A549 (cell line): ENCODE measurements at regions not wholly inside any gene's neighbourhood (a gene's known extent, or its start where the extent isn't known, plus 50 kb on each side); places are given as distances from the start of the nearest gene placed in this dataset.

ENCODE experiments used
- ATAC-seq, 2 experiments: fragments of 200-7000 bp in 1 of 2; fragments of >200 bp in 1 of 2; cut with Nextera tagmentation in 1 of 2; cut with Tn5 transposase in 1 of 2; 3 replicates each; pipeline versions ENCODE4 v1.8.0 to v1.9.1; 2018 to 2020; ENCODE audit warnings: mild to moderate bottlenecking in 1 of 2, moderate library complexity in 1 of 2
- CTCF ChIA-PET: fragments of 300-600 bp; sonication (Branson Sonifier 250); formaldehyde crosslinking; extraction: SDS; loops from one replicate; lab custom pipeline; 2021; ENCODE audit warnings: antibody characterized with exemption, inconsistent platforms; lab: Yijun Ruan, JAX
- POLR2A ChIA-PET: fragments of 350-600 bp; formaldehyde crosslinking; extraction: SDS; loops from one replicate; lab custom pipeline; 2021; ENCODE audit warnings: antibody characterized with exemption, inconsistent platforms; lab: Yijun Ruan, JAX
- DNase-seq, 2 experiments: peaks; one replicate each; pipeline versions ENCODE4 v3.0.0 to v3.0.0-alpha.2; 2011 to 2016; ENCODE audit warnings: low read depth in 1 of 2, low spot score in 1 of 2
- FAIRE-seq: peaks from 2 replicates; lab custom pipeline; 2011; peaks lifted over from hg19 to GRCh38; lab: Jason Lieb, UNC
- H3K27ac ChIP-seq, 2 experiments: fragments of >200 bp; sonication (Bioruptor Twin); formaldehyde crosslinking; 3 replicates each; pipeline ENCODE4 v1.5.1; 2016 to 2017
- H3K4me1 ChIP-seq: fragments of >200 bp; sonication (Bioruptor Twin); formaldehyde crosslinking; 3 replicates; pipeline ENCODE4 v1.6.1; 2016
- H3K4me2 ChIP-seq: fragments of >200 bp; sonication (Bioruptor Twin); formaldehyde crosslinking; 3 replicates; pipeline ENCODE4 v1.6.1; 2016
- H3K4me3 ChIP-seq: fragments of >200 bp; sonication (Bioruptor Twin); formaldehyde crosslinking; 3 replicates; pipeline ENCODE4 v1.5.1; 2016
- H3K9me3 ChIP-seq: fragments of >200 bp; sonication (Bioruptor Twin); formaldehyde crosslinking; 3 replicates; pipeline ENCODE4 v1.6.1; 2016
- ATOH8 ChIP-seq: fragments of 250-450 bp; sonication (Bioruptor Pico); IDR thresholded peaks from 2 replicates; pipeline ENCODE4 v1.5.0; 2020; ENCODE audit warnings: low read depth, mild to moderate bottlenecking, moderate library complexity
- CBX8 ChIP-seq: fragments of 200-600 bp; sonication (generic); IDR thresholded peaks from 2 replicates; pipeline ENCODE4 v1.6.1; 2016
- CHD2 ChIP-seq: fragments of 150-350 bp; IDR thresholded peaks from 2 replicates; pipeline ENCODE4 v1.6.1; 2014; ENCODE audit warnings: low read length; ENCODE audit not compliant: partially characterized antibody
- E2F6 ChIP-seq: IDR thresholded peaks from 2 replicates; pipeline ENCODE4 v1.6.1; 2012; ENCODE audit warnings: low read depth, borderline replicate concordance
- FOSL2 ChIP-seq, 2 experiments: fragments of 450-650 bp in 1 of 2; fragments of >200 bp in 1 of 2; sonication (Bioruptor Twin) in 1 of 2; formaldehyde crosslinking; IDR thresholded peaks; 2 replicates each; pipeline versions ENCODE4 v1.5.0 to v1.6.1; 2016 to 2020; ENCODE audit warnings: mild to moderate bottlenecking in 1 of 2, moderate library complexity in 1 of 2
- GATA3 ChIP-seq: IDR thresholded peaks from 2 replicates; pipeline ENCODE4 v1.6.1; 2012; ENCODE audit warnings: borderline replicate concordance
- HDAC2 ChIP-seq: fragments of 200-600 bp; sonication (generic); IDR thresholded peaks from 2 replicates; pipeline ENCODE4 v1.6.1; 2016
- HES2 ChIP-seq: fragments of >200 bp; sonication (Bioruptor Twin); formaldehyde crosslinking; IDR thresholded peaks from 2 replicates; pipeline ENCODE4 v1.6.1; 2016
- HEYL ChIP-seq: fragments of 250-450 bp; sonication (Bioruptor Pico); IDR thresholded peaks from 2 replicates; pipeline ENCODE4 v1.8.0; 2021; ENCODE audit warnings: mild to moderate bottlenecking, moderate library complexity
- HOXA7 ChIP-seq: fragments of 250-450 bp; sonication (Bioruptor Pico); IDR thresholded peaks from 2 replicates; pipeline ENCODE4 v1.5.0; 2020; ENCODE audit warnings: mild to moderate bottlenecking, moderate library complexity
- HOXB13 ChIP-seq: fragments of 250-450 bp; sonication (Bioruptor Pico); IDR thresholded peaks from 2 replicates; pipeline ENCODE4 v1.5.0; 2020; ENCODE audit warnings: low read depth, mild to moderate bottlenecking, moderate library complexity
- JUN ChIP-seq, 2 experiments: fragments of >200 bp; sonication (Bioruptor Twin); formaldehyde crosslinking; IDR thresholded peaks; 2 replicates in 1 of 2; 3 replicates in 1 of 2; pipeline ENCODE4 v1.6.1; 2016 to 2017
- KDM5A ChIP-seq: fragments of 200-600 bp; sonication (generic); IDR thresholded peaks from 2 replicates; pipeline ENCODE4 v1.6.1; 2016; ENCODE audit warnings: antibody characterized with exemption, mild to moderate bottlenecking
- MAX ChIP-seq: IDR thresholded peaks from 2 replicates; pipeline ENCODE4 v1.6.1; 2012
- NPAS2 ChIP-seq: fragments of 250-450 bp; sonication (Bioruptor Pico); IDR thresholded peaks from 2 replicates; pipeline ENCODE4 v1.8.0; 2022; ENCODE audit warnings: mild to moderate bottlenecking, moderate library complexity, borderline replicate concordance
- NR3C1 ChIP-seq: fragments of >200 bp; sonication (Bioruptor Twin); formaldehyde crosslinking; IDR thresholded peaks from 3 replicates; pipeline ENCODE4 v1.6.1; 2017
- POLR2A ChIP-seq: IDR thresholded peaks from 2 replicates; pipeline ENCODE4 v1.6.1; 2012; ENCODE audit warnings: mild to moderate bottlenecking, low read length
- RARB ChIP-seq: fragments of 250-450 bp; sonication (Bioruptor Pico); IDR thresholded peaks from 2 replicates; pipeline ENCODE4 v1.8.0; 2021; ENCODE audit warnings: mild to moderate bottlenecking, moderate library complexity
- SMC3 ChIP-seq: fragments of >200 bp; sonication (Bioruptor Twin); formaldehyde crosslinking; IDR thresholded peaks from 3 replicates; pipeline ENCODE4 v1.6.1; 2018; ENCODE audit warnings: inconsistent platforms
- TFCP2L1 ChIP-seq: fragments of 250-450 bp; sonication (Bioruptor Pico); IDR thresholded peaks from 2 replicates; pipeline ENCODE4 v1.5.0; 2021; ENCODE audit warnings: mild to moderate bottlenecking
- TP53 ChIP-seq: fragments of 250-450 bp; sonication (Bioruptor Pico); IDR thresholded peaks from 2 replicates; pipeline ENCODE4 v1.5.0; 2021; ENCODE audit warnings: mild to moderate bottlenecking, moderate library complexity
- ZNF302 ChIP-seq: fragments of 250-450 bp; sonication (Bioruptor Pico); IDR thresholded peaks from 2 replicates; pipeline ENCODE4 v1.9.0; 2021; ENCODE audit warnings: inconsistent platforms, mild to moderate bottlenecking, moderate library complexity
- WGBS: methylation state at CpG from one replicate; pipeline ENCODE4 v1.1.6; 2017; ENCODE audit errors: missing lambda C conversion rate; 5-methylcytosine and 5-hydroxymethylcytosine counted together
- TF ChIP-seq, protein P1 (sequence below): IDR thresholded peaks from 2 replicates; pipeline ENCODE4 v1.6.1; 2012
- TF ChIP-seq, protein P2 (sequence below): fragments of 150-350 bp; IDR thresholded peaks from 2 replicates; pipeline ENCODE4 v1.6.1; 2014; ENCODE audit warnings: low read depth, mild to moderate bottlenecking, low read length
- TF ChIP-seq, protein P3 (sequence below): fragments of >200 bp; sonication (Bioruptor Twin); formaldehyde crosslinking; IDR thresholded peaks from 3 replicates; pipeline ENCODE4 v1.5.1; 2016

GRCh38 chr17:54117452-54117851, 294.7 kb downstream of the KIF2B start:
- 31% methylated on average over 3 of the region's 3 CpGs for WGBS
- no peaks in the 10 kb centered on the region for H3K4me1 ChIP-seq
- H3K9me3 ChIP-seq, result peaks cover 13% of the 10 kb centered on the region; the same call in 1 of the 3 replicates
- no peak overlapping the region for H3K4me2 ChIP-seq
- ATAC-seq (no peak), DNase-seq (no peak), FAIRE-seq (no peak)
- TF ChIP-seq HES2, result no peak
- TF ChIP-seq HEYL (CRISPR knock-in tag), result no peak
- TF ChIP-seq FOSL2 (IDR thresholded peaks at IDR 0.05), result no peak
- no peak for TF ChIP-seq FOSL2 (CRISPR knock-in tag; IDR thresholded peaks at IDR 0.05)
- no peak for TF ChIP-seq CBX8
- no peak for TF ChIP-seq JUN (IDR thresholded peaks at IDR 0.05)
- H3K27ac ChIP-seq, result no peak overlapping the region
- H3K4me3 ChIP-seq, result no peak overlapping the region
- ChIA-PET CTCF (no interaction called here), POLR2A (no interaction called here)

GRCh38 chr17:54124456-54124855, 301.7 kb downstream of the KIF2B start:
- FAIRE-seq (no peak), ATAC-seq (no peak), DNase-seq (no peak)
- Histone ChIP-seq H3K4me1 (no peaks in the 10 kb centered on the region), H3K9me3 (peaks cover 7% of the 10 kb centered on the region; the same call in 1 of the 3 replicates), H3K4me3 (no peak overlapping the region), H3K27ac (no peak overlapping the region), H3K4me2 (no peak overlapping the region)
- 6% methylated on average over 1 of the region's 1 CpG for WGBS
- ChIA-PET CTCF (no interaction called here), POLR2A (no interaction called here)
- TF ChIP-seq KDM5A (no peak), CHD2 (no peak), SMC3 (no peak), ATOH8 (CRISPR knock-in tag) (no peak), POLR2A (no peak), E2F6 (no peak), ZNF302 (CRISPR knock-in tag) (no peak), RARB (CRISPR knock-in tag) (no peak), HEYL (CRISPR knock-in tag) (no peak), MAX (no peak)
- TF ChIP-seq, protein P1, sequence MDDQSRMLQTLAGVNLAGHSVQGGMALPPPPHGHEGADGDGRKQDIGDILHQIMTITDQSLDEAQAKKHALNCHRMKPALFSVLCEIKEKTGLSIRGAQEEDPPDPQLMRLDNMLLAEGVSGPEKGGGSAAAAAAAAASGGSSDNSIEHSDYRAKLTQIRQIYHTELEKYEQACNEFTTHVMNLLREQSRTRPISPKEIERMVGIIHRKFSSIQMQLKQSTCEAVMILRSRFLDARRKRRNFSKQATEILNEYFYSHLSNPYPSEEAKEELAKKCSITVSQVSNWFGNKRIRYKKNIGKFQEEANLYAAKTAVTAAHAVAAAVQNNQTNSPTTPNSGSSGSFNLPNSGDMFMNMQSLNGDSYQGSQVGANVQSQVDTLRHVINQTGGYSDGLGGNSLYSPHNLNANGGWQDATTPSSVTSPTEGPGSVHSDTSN, result no peak
- TF ChIP-seq, protein P2, sequence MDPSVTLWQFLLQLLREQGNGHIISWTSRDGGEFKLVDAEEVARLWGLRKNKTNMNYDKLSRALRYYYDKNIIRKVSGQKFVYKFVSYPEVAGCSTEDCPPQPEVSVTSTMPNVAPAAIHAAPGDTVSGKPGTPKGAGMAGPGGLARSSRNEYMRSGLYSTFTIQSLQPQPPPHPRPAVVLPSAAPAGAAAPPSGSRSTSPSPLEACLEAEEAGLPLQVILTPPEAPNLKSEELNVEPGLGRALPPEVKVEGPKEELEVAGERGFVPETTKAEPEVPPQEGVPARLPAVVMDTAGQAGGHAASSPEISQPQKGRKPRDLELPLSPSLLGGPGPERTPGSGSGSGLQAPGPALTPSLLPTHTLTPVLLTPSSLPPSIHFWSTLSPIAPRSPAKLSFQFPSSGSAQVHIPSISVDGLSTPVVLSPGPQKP, result no peak

DNA sequence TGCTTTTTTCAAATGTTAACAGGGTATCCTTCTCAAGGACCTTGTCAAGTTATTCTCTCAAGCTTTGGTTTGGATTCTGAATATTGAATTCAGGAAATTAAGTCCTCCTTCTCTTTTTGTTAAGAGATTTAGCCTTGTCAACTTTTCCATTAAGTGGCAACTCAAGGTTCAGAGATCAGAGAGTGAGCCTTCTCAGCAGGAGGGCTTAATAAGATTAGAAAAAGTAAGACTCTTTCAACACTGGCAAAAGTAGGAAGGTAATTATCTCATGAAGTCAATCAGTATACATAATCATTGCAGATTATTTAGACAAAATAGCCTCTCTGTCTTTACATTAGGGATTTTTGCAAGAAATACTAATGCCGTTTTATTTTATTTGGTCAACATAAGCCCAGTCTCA, 330.7 kb downstream of the KIF2B start:
- Histone ChIP-seq H3K27ac (no peak overlapping the region), H3K4me2 (no peak overlapping the region), H3K4me3 (no peak overlapping the region), H3K4me1 (no peaks in the 10 kb centered on the region), H3K9me3 (0 out of 3 replicates have a peak, but pooled peaks cover 3% of the 10 kb centered on the region)
- POLR2A ChIA-PET, result no interaction called here
- no peak for DNase-seq
- no peak for TF ChIP-seq ZNF302 (CRISPR knock-in tag)
- TF ChIP-seq NPAS2, result no peak
- TF ChIP-seq NR3C1, result no peak
- TF ChIP-seq ATOH8 (CRISPR knock-in tag), result no peak
- TF ChIP-seq TP53 (CRISPR knock-in tag), result no peak
- no peak for TF ChIP-seq GATA3
- TF ChIP-seq TFCP2L1 (CRISPR knock-in tag), result no peak
- TF ChIP-seq, protein P3, sequence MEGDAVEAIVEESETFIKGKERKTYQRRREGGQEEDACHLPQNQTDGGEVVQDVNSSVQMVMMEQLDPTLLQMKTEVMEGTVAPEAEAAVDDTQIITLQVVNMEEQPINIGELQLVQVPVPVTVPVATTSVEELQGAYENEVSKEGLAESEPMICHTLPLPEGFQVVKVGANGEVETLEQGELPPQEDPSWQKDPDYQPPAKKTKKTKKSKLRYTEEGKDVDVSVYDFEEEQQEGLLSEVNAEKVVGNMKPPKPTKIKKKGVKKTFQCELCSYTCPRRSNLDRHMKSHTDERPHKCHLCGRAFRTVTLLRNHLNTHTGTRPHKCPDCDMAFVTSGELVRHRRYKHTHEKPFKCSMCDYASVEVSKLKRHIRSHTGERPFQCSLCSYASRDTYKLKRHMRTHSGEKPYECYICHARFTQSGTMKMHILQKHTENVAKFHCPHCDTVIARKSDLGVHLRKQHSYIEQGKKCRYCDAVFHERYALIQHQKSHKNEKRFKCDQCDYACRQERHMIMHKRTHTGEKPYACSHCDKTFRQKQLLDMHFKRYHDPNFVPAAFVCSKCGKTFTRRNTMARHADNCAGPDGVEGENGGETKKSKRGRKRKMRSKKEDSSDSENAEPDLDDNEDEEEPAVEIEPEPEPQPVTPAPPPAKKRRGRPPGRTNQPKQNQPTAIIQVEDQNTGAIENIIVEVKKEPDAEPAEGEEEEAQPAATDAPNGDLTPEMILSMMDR, result no peak
- no peak for TF ChIP-seq HOXB13 (CRISPR knock-in tag)
- TF ChIP-seq HDAC2, result no peak
- TF ChIP-seq HOXA7 (CRISPR knock-in tag), result no peak
- 52% methylated on average over 1 of the region's 1 CpG for WGBS
- FAIRE-seq, result no peak
- ATAC-seq, result no peak
- CTCF ChIA-PET, result no interaction called here
